Mesendoderm (in vitro differentiated cells): ENCODE measurements at regions not wholly inside any gene's neighbourhood (a gene's known extent, or its start where the extent isn't known, plus 50 kb on each side); places are given as distances from the start of the nearest gene placed in this dataset.

ENCODE experiments used
- DNase-seq: peaks from one replicate; pipeline ENCODE4 v3.0.0; 2013
- H2AK5ac ChIP-seq: 2 replicates; pipeline ENCODE4 v1.6.1; 2013; ENCODE audit warnings: low read length, inconsistent platforms
- H2BK120ac ChIP-seq: 2 replicates; pipeline ENCODE4 v1.6.1; 2013; ENCODE audit warnings: low read depth, mild to moderate bottlenecking, low read length, moderate library complexity, mixed read lengths
- H2BK15ac ChIP-seq: replicated peaks from 2 replicates; pipeline ENCODE4 v1.6.1; 2013; ENCODE audit warnings: low read depth, mild to moderate bottlenecking, moderate library complexity
- H2BK5ac ChIP-seq: 2 replicates; pipeline ENCODE4 v1.6.1; 2013; ENCODE audit warnings: low read length, inconsistent platforms
- H3K18ac ChIP-seq: 2 replicates; pipeline ENCODE4 v1.6.1; 2013; ENCODE audit warnings: mild to moderate bottlenecking, low read length, mixed read lengths
- H3K23ac ChIP-seq: one replicate; pipeline ENCODE4 v1.6.1; 2013; ENCODE audit warnings: low read length
- H3K27ac ChIP-seq: 2 replicates; pipeline ENCODE4 v1.5.1; 2013; ENCODE audit warnings: low read depth, mild to moderate bottlenecking, inconsistent platforms, low read length, moderate library complexity
- H3K27me3 ChIP-seq: 2 replicates; pipeline ENCODE4 v1.6.1; 2013; ENCODE audit warnings: low read length, control low read depth, mild to moderate bottlenecking, inconsistent platforms; ENCODE audit not compliant: insufficient read depth, poor library complexity
- H3K36me3 ChIP-seq: 2 replicates; pipeline ENCODE4 v1.6.1; 2013; ENCODE audit warnings: low read length, inconsistent platforms; ENCODE audit not compliant: control insufficient read depth, insufficient read depth
- H3K4ac ChIP-seq: one replicate; pipeline ENCODE4 v1.6.1; 2013; ENCODE audit warnings: low read depth, mild to moderate bottlenecking, low read length, moderate library complexity
- H3K4me1 ChIP-seq: 2 replicates; pipeline ENCODE4 v1.6.1; 2013; ENCODE audit warnings: low read depth, low read length, inconsistent platforms; ENCODE audit not compliant: control insufficient read depth
- H3K4me2 ChIP-seq: 2 replicates; pipeline ENCODE4 v1.6.1; 2013; ENCODE audit warnings: low read length
- H3K4me3 ChIP-seq: 2 replicates; pipeline ENCODE4 v1.5.1; 2013; ENCODE audit warnings: mild to moderate bottlenecking, low read length
- H3K56ac ChIP-seq: one replicate; pipeline ENCODE4 v1.6.1; 2013; ENCODE audit warnings: low read length
- H3K79me1 ChIP-seq: 2 replicates; pipeline ENCODE4 v1.6.1; 2013; ENCODE audit warnings: low read length, inconsistent platforms
- H3K79me2 ChIP-seq: 2 replicates; pipeline ENCODE4 v1.6.1; 2013; ENCODE audit warnings: mild to moderate bottlenecking, low read length; ENCODE audit not compliant: control insufficient read depth, insufficient read depth
- H3K9ac ChIP-seq: 2 replicates; pipeline ENCODE4 v1.6.1; 2013; ENCODE audit warnings: low read length, inconsistent platforms
- H4K5ac ChIP-seq: one replicate; pipeline ENCODE4 v1.6.1; 2013; ENCODE audit warnings: low read length
- H4K8ac ChIP-seq: one replicate; pipeline ENCODE4 v1.6.1; 2013; ENCODE audit warnings: low read depth, mild to moderate bottlenecking, control low read depth, low read length, moderate library complexity
- WGBS: extraction: QIAGEN DNeasy Blood & Tissue Kit; methylation state at CpG from one replicate; pipeline ENCODE4 v1.1.7; 2013; ENCODE audit warnings: low lambda C conversion rate, missing lambda C conversion rate; ENCODE audit not compliant: insufficient coverage; ENCODE audit errors: extremely low coverage; 5-methylcytosine and 5-hydroxymethylcytosine counted together

- H3K56ac ChIP-seq, result no peak overlapping the region
Measured at GRCh38 chr9:18068900-18069299, 405.1 kb upstream of the ADAMTSL1 start.

GRCh38 chr9:18071651-18072060, 402.3 kb upstream of the ADAMTSL1 start:
- H3K23ac ChIP-seq, result no peak overlapping the region
- H3K18ac ChIP-seq, result no peak overlapping the region
- H4K8ac ChIP-seq, result no peak overlapping the region
- no peak overlapping the region for H2BK120ac ChIP-seq
- H2BK15ac ChIP-seq, result no peak overlapping the region
- DNase-seq, result no peak
- no peak overlapping the region for H2BK5ac ChIP-seq
- H3K27ac ChIP-seq, result no peak overlapping the region
- no peak overlapping the region for H3K4me3 ChIP-seq
- WGBS, result no CpG with 5 or more reads among the region's 6 CpGs
- no peak overlapping the region for H3K4ac ChIP-seq
- H3K56ac ChIP-seq, result no peak overlapping the region
- H3K79me1 ChIP-seq, result no peaks in the 10 kb centered on the region
- no peak overlapping the region for H4K5ac ChIP-seq
- no peak overlapping the region for H2AK5ac ChIP-seq
- H3K4me1 ChIP-seq, result no peaks in the 10 kb centered on the region
- H3K9ac ChIP-seq, result no peak overlapping the region
- no peaks in the 10 kb centered on the region for H3K27me3 ChIP-seq
- no peak overlapping the region for H3K4me2 ChIP-seq
- H3K79me2 ChIP-seq, result no peaks in the 10 kb centered on the region
- no peaks in the 10 kb centered on the region for H3K36me3 ChIP-seq

More at GRCh38 chr9:18068900-18069299, 405.1 kb upstream of the ADAMTSL1 start:
- no peak overlapping the region for H2AK5ac ChIP-seq
- H3K27ac ChIP-seq, result no peak overlapping the region
- no peaks in the 10 kb centered on the region for H3K36me3 ChIP-seq
- H3K4me2 ChIP-seq, result no peak overlapping the region
- H4K5ac ChIP-seq, result no peak overlapping the region
- no peak for DNase-seq
- H3K18ac ChIP-seq, result no peak overlapping the region
- no peaks in the 10 kb centered on the region for H3K79me2 ChIP-seq
- WGBS, result no CpG with 5 or more reads among the region's 3 CpGs
- no peak overlapping the region for H3K23ac ChIP-seq
- no peaks in the 10 kb centered on the region for H3K4me1 ChIP-seq
- no peak overlapping the region for H3K4ac ChIP-seq
- no peaks in the 10 kb centered on the region for H3K79me1 ChIP-seq
- H2BK5ac ChIP-seq, result no peak overlapping the region
- H2BK15ac ChIP-seq, result no peak overlapping the region
- no peak overlapping the region for H2BK120ac ChIP-seq
- H3K9ac ChIP-seq, result no peak overlapping the region
- no peak overlapping the region for H3K4me3 ChIP-seq
- H3K27me3 ChIP-seq, result no peaks in the 10 kb centered on the region
- H4K8ac ChIP-seq, result no peak overlapping the region

DNA sequence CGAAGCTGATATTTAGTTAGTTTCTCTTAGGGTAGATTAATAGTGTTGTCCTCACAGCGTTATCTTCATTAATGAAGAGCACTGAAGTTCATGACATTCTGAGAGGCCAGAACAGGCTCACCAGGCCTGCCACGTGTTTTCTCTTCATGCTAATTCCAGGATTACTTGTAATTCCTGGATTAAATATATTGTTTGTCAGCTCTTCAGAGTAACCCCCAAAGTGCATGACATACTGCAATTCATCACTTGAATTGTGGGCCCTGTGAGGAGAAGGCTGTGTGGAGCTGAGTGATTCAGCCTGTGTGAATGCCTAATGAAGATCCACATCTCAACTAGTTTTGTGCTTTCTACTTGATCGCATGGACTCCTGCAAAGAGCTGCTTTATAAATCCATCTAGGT, 401.0 kb upstream of the ADAMTSL1 start:
- Histone ChIP-seq H3K27me3 (no peaks in the 10 kb centered on the region), H4K5ac (no peak overlapping the region), H3K79me1 (no peaks in the 10 kb centered on the region), H3K9ac (no peak overlapping the region), H3K27ac (no peak overlapping the region), H4K8ac (no peak overlapping the region), H2AK5ac (no peak overlapping the region), H3K23ac (no peak overlapping the region), H3K4ac (no peak overlapping the region), H3K4me3 (no peak overlapping the region), H2BK15ac (no peak overlapping the region), H2BK5ac (no peak overlapping the region), H3K56ac (no peak overlapping the region), H3K79me2 (no peaks in the 10 kb centered on the region), H3K4me2 (no peak overlapping the region), H3K36me3 (no peaks in the 10 kb centered on the region), H3K4me1 (no peaks in the 10 kb centered on the region), H2BK120ac (no peak overlapping the region), H3K18ac (no peak overlapping the region)
- no CpG with 5 or more reads among the region's 4 CpGs for WGBS
- DNase-seq, result no peak

DNA sequence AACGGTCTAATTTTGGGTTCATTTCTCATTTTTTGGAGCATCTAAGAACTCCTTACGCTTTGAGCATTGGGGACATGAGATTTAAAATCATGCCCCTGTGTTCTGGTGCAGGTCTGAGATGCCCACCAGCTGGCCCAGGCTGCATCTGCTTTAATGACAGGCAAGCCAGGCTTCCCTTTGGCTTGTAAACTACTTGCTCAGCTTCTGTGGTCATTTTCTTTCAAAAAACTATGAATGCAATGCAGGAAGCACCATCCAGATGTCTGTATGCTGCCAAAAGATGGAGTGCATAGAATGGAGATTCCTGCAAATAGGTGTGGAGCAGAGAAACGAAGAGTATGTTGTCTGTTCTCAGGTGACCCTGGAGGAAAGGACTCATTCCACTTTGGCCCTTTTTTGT, 399.9 kb upstream of the ADAMTSL1 start:
- no peak overlapping the region for H3K9ac ChIP-seq
- H4K5ac ChIP-seq, result no peak overlapping the region
- H3K4me1 ChIP-seq, result no peaks in the 10 kb centered on the region
- H3K4me2 ChIP-seq, result no peak overlapping the region
- no peaks in the 10 kb centered on the region for H3K79me1 ChIP-seq
- H2BK120ac ChIP-seq, result no peak overlapping the region
- no peak overlapping the region for H3K23ac ChIP-seq
- no peak for DNase-seq
- no peaks in the 10 kb centered on the region for H3K36me3 ChIP-seq
- WGBS, result no CpG with 5 or more reads among the region's 3 CpGs
- H3K27me3 ChIP-seq, result no peaks in the 10 kb centered on the region
- H4K8ac ChIP-seq, result no peak overlapping the region
- H3K27ac ChIP-seq, result no peak overlapping the region
- no peak overlapping the region for H2BK15ac ChIP-seq
- no peak overlapping the region for H3K56ac ChIP-seq
- no peak overlapping the region for H3K4me3 ChIP-seq
- H3K4ac ChIP-seq, result no peak overlapping the region
- no peak overlapping the region for H2BK5ac ChIP-seq
- H3K79me2 ChIP-seq, result no peaks in the 10 kb centered on the region
- no peak overlapping the region for H3K18ac ChIP-seq
- no peak overlapping the region for H2AK5ac ChIP-seq

GRCh38 chr9:18075253-18075952, 398.6 kb upstream of the ADAMTSL1 start:
- no peaks in the 10 kb centered on the region for H3K79me2 ChIP-seq
- no peaks in the 10 kb centered on the region for H3K27me3 ChIP-seq

More at GRCh38 chr9:18075253-18075952, 398.6 kb upstream of the ADAMTSL1 start:
- H2BK15ac ChIP-seq, result no peak overlapping the region
- no peak overlapping the region for H3K4ac ChIP-seq
- no peaks in the 10 kb centered on the region for H3K4me1 ChIP-seq
- H3K9ac ChIP-seq, result no peak overlapping the region
- WGBS, result no CpG with 5 or more reads among the region's 3 CpGs
- no peak overlapping the region for H3K4me2 ChIP-seq
- H2BK120ac ChIP-seq, result no peak overlapping the region
- H4K5ac ChIP-seq, result no peak overlapping the region
- DNase-seq, result no peak
- H3K4me3 ChIP-seq, result no peak overlapping the region
- H4K8ac ChIP-seq, result no peak overlapping the region
- H3K27ac ChIP-seq, result no peak overlapping the region
- no peak overlapping the region for H3K23ac ChIP-seq
- no peak overlapping the region for H2BK5ac ChIP-seq
- no peak overlapping the region for H2AK5ac ChIP-seq
- H3K36me3 ChIP-seq, result no peaks in the 10 kb centered on the region
- H3K79me1 ChIP-seq, result no peaks in the 10 kb centered on the region
- H3K18ac ChIP-seq, result no peak overlapping the region
- H3K56ac ChIP-seq, result no peak overlapping the region
